ENCODE measurements at regions not wholly inside any gene's neighbourhood (a gene's known extent, or its start where the extent isn't known, plus 50 kb on each side); places are given as distances from the start of the nearest gene placed in this dataset.

DNA sequence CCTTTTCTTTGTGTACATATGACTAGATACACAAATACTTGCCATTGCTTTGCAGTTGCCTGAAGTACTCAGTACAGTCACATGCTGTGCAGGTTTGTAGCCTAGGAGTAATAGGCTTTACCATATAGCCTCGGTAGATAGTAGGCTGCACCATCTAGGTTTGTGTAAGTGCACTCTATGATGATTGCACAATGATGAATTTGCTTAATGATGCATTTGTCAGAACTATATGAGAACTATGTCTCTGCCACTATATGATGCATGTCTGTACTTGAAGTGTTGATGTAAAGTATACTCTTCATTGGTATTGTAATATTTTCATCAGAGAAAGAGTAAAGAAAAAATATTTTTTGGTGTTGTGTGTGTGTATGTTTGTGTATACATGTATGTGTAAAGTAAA lies 1030.7 kb downstream of the NLGN4Y start:
- no peak overlapping the region for H3K4me2 ChIP-seq (ENCODE audit: low read length)
- H3K79me2 ChIP-seq (ENCODE audit: low read length) = no peaks in the 10 kb centered on the region
- H3K36me3 ChIP-seq (replicated peaks; ENCODE audit: low read depth, low read length) = no peaks in the 10 kb centered on the region
- H3K27ac ChIP-seq (ENCODE audit: low read length) = no peak overlapping the region
- H3K4me1 ChIP-seq (ENCODE audit: low read length) = no peaks in the 10 kb centered on the region
- no peak overlapping the region for H2AFZ ChIP-seq (ENCODE audit: low read depth, low read length)
- no peaks in the 10 kb centered on the region for H4K20me1 ChIP-seq (ENCODE audit: insufficient read depth, low read length)
- H3K9ac ChIP-seq (ENCODE audit: low read length) = no peak overlapping the region
- TF ChIP-seq, protein P1, sequence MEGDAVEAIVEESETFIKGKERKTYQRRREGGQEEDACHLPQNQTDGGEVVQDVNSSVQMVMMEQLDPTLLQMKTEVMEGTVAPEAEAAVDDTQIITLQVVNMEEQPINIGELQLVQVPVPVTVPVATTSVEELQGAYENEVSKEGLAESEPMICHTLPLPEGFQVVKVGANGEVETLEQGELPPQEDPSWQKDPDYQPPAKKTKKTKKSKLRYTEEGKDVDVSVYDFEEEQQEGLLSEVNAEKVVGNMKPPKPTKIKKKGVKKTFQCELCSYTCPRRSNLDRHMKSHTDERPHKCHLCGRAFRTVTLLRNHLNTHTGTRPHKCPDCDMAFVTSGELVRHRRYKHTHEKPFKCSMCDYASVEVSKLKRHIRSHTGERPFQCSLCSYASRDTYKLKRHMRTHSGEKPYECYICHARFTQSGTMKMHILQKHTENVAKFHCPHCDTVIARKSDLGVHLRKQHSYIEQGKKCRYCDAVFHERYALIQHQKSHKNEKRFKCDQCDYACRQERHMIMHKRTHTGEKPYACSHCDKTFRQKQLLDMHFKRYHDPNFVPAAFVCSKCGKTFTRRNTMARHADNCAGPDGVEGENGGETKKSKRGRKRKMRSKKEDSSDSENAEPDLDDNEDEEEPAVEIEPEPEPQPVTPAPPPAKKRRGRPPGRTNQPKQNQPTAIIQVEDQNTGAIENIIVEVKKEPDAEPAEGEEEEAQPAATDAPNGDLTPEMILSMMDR (IDR thresholded peaks at IDR 0.05; ENCODE audit: low read depth, low read length) = no peak
- TF ChIP-seq EZH2phosphoT487 (IDR thresholded peaks at IDR 0.05; ENCODE audit: low read depth) = no peak
- H3K4me3 ChIP-seq (ENCODE audit: low read length) = no peak overlapping the region
- no peaks in the 10 kb centered on the region for H3K9me3 ChIP-seq (ENCODE audit: insufficient read depth, low read length)
- H3K27me3 ChIP-seq (ENCODE audit: low read depth, low read length) = no peaks in the 10 kb centered on the region

DNA sequence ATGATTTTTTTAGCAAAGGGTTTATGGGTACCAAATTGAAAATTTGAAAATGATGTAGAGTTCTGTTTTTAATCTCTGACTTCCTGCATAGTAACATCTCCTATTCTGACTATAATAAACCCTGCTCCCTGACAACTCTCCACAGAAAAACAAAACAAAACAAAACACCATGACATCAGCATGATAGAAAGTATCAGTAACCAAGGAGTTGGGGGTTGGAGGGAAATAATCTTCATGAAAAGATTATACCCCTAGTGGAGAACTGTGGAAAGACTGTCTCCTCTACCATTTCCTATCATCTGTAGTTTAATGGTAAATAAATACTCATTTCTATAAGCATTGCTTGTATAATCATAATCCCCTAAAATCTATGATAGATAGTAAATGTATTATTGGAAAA lies 1034.8 kb downstream of the NLGN4Y start:
- Histone ChIP-seq H3K4me1 (ENCODE audit: low read length) (no peaks in the 10 kb centered on the region), H4K20me1 (ENCODE audit: insufficient read depth, low read length) (no peaks in the 10 kb centered on the region), H3K27me3 (ENCODE audit: low read depth, low read length) (no peaks in the 10 kb centered on the region), H2AFZ (ENCODE audit: low read depth, low read length) (no peak overlapping the region), H3K27ac (ENCODE audit: low read length) (no peak overlapping the region), H3K9ac (ENCODE audit: low read length) (no peak overlapping the region), H3K9me3 (ENCODE audit: insufficient read depth, low read length) (no peaks in the 10 kb centered on the region), H3K36me3 (replicated peaks; ENCODE audit: low read depth, low read length) (no peaks in the 10 kb centered on the region), H3K79me2 (ENCODE audit: low read length) (no peaks in the 10 kb centered on the region), H3K4me3 (ENCODE audit: low read length) (no peak overlapping the region), H3K4me2 (ENCODE audit: low read length) (no peak overlapping the region)
- TF ChIP-seq EZH2phosphoT487 (IDR thresholded peaks at IDR 0.05; ENCODE audit: low read depth) = no peak
- TF ChIP-seq, protein P1 (IDR thresholded peaks at IDR 0.05; ENCODE audit: low read depth, low read length) = no peak; the same call in 1 of the 2 replicates

DNA sequence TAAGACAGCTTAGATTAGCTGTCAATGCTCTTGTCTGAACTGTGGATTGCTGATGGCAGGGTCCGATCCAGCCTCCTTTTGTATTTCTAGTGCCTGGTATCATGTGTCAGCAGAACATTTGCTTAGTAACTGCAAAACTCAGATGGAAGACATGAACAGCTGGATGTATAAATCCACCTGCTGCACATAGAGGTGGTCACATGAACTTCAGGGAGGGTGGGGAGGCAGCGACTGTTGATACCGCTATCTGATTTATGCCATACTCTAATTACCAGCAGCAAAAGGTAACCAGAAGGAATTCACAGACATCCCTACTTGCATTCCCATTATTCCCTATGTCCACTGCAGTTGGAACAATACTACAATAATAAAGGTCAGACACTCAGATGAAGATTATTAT lies 1036.5 kb downstream of the NLGN4Y start:
- H4K20me1 ChIP-seq (ENCODE audit: insufficient read depth, low read length) = no peaks in the 10 kb centered on the region
- no peaks in the 10 kb centered on the region for H3K79me2 ChIP-seq (ENCODE audit: low read length)
- H3K27ac ChIP-seq (ENCODE audit: low read length) = no peak overlapping the region
- H3K4me1 ChIP-seq (ENCODE audit: low read length) = no peaks in the 10 kb centered on the region
- H3K9ac ChIP-seq (ENCODE audit: low read length) = no peak overlapping the region
- H3K36me3 ChIP-seq (replicated peaks; ENCODE audit: low read depth, low read length) = no peaks in the 10 kb centered on the region
- no peak overlapping the region for H3K4me3 ChIP-seq (ENCODE audit: low read length)
- no peaks in the 10 kb centered on the region for H3K27me3 ChIP-seq (ENCODE audit: low read depth, low read length)
- TF ChIP-seq, protein P1 (IDR thresholded peaks at IDR 0.05; ENCODE audit: low read depth, low read length) = no peak
- no peaks in the 10 kb centered on the region for H3K9me3 ChIP-seq (ENCODE audit: insufficient read depth, low read length)
- no peak overlapping the region for H3K4me2 ChIP-seq (ENCODE audit: low read length)
- H2AFZ ChIP-seq (ENCODE audit: low read depth, low read length) = no peak overlapping the region

DNA sequence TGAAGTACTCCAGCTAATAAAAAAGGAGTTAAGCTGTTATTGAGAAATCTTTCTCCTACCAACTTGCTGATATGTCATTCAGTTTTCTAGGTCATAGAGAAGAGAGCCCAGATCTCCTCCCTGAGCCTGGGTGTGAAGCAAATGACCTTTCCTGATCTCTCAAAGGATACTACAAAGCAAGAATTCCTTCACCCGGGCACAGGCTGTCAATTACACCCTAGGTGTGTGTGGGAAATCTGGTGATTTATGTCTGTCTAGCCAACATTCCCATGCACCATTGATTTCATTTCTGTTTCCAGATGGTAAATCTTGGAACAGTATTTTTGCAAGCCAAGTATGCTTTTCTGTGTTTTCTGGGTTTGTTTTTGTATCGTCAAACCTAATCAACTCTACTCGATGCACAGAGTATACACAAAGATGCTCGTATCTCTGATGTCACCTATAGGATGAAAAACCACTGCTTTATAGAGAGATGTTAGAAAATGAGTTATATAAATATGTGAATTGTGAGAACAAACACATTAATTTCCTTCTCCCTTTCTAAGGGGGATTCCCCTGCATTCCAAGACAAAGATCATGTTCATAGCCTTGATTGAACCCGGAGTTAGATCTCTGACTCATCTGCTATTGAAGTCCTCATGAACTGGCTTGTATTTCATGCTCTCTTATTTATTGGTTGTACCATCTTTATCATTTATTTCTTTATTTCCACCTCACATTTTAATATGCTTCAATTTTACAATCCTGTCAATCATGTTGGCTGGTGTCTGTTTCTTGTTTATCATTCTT lies 1037.4 kb downstream of the NLGN4Y start:
- no peak for TF ChIP-seq EZH2phosphoT487 (IDR thresholded peaks at IDR 0.05; ENCODE audit: low read depth)
- TF ChIP-seq, protein P1 (IDR thresholded peaks at IDR 0.05; ENCODE audit: low read depth, low read length) = no peak
- Histone ChIP-seq H3K27me3 (ENCODE audit: low read depth, low read length) (no peaks in the 10 kb centered on the region), H3K36me3 (replicated peaks; ENCODE audit: low read depth, low read length) (no peaks in the 10 kb centered on the region), H3K4me2 (ENCODE audit: low read length) (no peak overlapping the region), H3K4me3 (ENCODE audit: low read length) (no peak overlapping the region), H3K79me2 (ENCODE audit: low read length) (no peaks in the 10 kb centered on the region), H3K9me3 (ENCODE audit: insufficient read depth, low read length) (no peaks in the 10 kb centered on the region), H2AFZ (ENCODE audit: low read depth, low read length) (no peak overlapping the region), H3K9ac (ENCODE audit: low read length) (no peak overlapping the region), H4K20me1 (ENCODE audit: insufficient read depth, low read length) (no peaks in the 10 kb centered on the region), H3K4me1 (ENCODE audit: low read length) (no peaks in the 10 kb centered on the region), H3K27ac (ENCODE audit: low read length) (no peak overlapping the region)
